ENCODE measurements at regions not wholly inside any gene's neighbourhood (a gene's known extent, or its start where the extent isn't known, plus 50 kb on each side); places are given as distances from the start of the nearest gene placed in this dataset.

DNA sequence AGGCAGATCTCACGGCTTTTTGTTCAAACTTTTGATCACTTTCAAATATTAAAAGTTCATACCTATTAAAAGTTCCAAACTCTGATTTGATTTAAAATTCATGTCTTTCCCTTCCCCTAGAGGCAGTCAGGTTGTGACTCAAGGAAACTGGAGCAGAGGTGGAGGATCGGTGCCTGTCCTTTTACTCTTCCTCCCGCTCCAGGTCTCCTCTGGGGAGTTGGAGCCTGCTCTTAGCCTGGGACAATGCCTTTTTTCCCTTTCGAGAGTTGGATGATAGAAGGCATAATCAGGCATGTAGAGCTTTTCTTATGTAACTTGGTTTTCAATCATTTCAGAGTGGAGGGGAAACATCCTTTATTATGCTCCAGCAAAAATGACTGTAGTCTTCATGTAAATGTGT, 1706.1 kb upstream of the CELF4 start:
- TF ChIP-seq FOXM1 (IDR thresholded peaks at IDR 0.05; ENCODE audit: borderline replicate concordance): no peak
- no peak for TF ChIP-seq BHLHE40 (IDR thresholded peaks at IDR 0.05; ENCODE audit: borderline replicate concordance)
- TF ChIP-seq SUZ12 (IDR thresholded peaks at IDR 0.05): no peak
- TF ChIP-seq L3MBTL2 (conservative IDR thresholded peaks at IDR 0.05): no peak

All from HEK293T (cell line).